NCI-H1105 treated with DMSO at 0.1 percent for 48 hours (cell line): ENCODE measurements at regions not wholly inside any gene's neighbourhood (a gene's known extent, or its start where the extent isn't known, plus 50 kb on each side); places are given as distances from the start of the nearest gene placed in this dataset.

Experiments used
- DNase-seq: peaks from one replicate; lab custom pipeline; 2025; lab: John Stamatoyannopoulos, UW

GRCh38 chr12:114984634-114985061 lies 300.7 kb upstream of the TBX3 start:
- no peak for DNase-seq

- peak; percentile 8 for DNase-seq
Measured at GRCh38 chr12:114982760-114983159, 298.8 kb upstream of the TBX3 start.

- no peak for DNase-seq
Measured at GRCh38 chr12:114981036-114981435, 297.1 kb upstream of the TBX3 start.

GRCh38 chr12:114976959-114977358 lies 293.0 kb upstream of the TBX3 start:
- DNase-seq, result no peak

- no peak for DNase-seq
Measured at GRCh38 chr12:114976372-114976771, 292.4 kb upstream of the TBX3 start.

- DNase-seq, result no peak
Measured at GRCh38 chr12:114975640-114976310, 291.8 kb upstream of the TBX3 start.

GRCh38 chr12:114974826-114975639 lies 291.1 kb upstream of the TBX3 start:
- no peak for DNase-seq

- DNase-seq, result no peak
Measured at GRCh38 chr12:114974333-114974732, 290.4 kb upstream of the TBX3 start.

- DNase-seq, result no peak
Measured at GRCh38 chr12:114968727-114969126, 284.8 kb upstream of the TBX3 start.

- no peak for DNase-seq
Measured at GRCh38 chr12:114967151-114967550, 283.2 kb upstream of the TBX3 start.

GRCh38 chr12:114964841-114965240 lies 280.9 kb upstream of the TBX3 start:
- no peak for DNase-seq

GRCh38 chr12:114963846-114964245 lies 279.9 kb upstream of the TBX3 start:
- DNase-seq, result no peak

GRCh38 chr12:114961491-114961890 lies 277.5 kb upstream of the TBX3 start:
- no peak for DNase-seq

- no peak for DNase-seq
Measured at GRCh38 chr12:114958538-114958937, 274.6 kb upstream of the TBX3 start.

- no peak for DNase-seq
Measured at GRCh38 chr12:114957225-114957624, 273.2 kb upstream of the TBX3 start.

- no peak for DNase-seq
Measured at GRCh38 chr12:114955414-114956014, 271.5 kb upstream of the TBX3 start.

- no peak for DNase-seq
Measured at GRCh38 chr12:114954511-114955055, 270.6 kb upstream of the TBX3 start.

- DNase-seq, result no peak
Measured at GRCh38 chr12:114952573-114953271, 268.7 kb upstream of the TBX3 start.

- DNase-seq, result no peak
Measured at GRCh38 chr12:114949058-114949820, 265.3 kb upstream of the TBX3 start.

GRCh38 chr12:114945351-114945750 lies 261.4 kb upstream of the TBX3 start:
- DNase-seq, result no peak

GRCh38 chr12:114944736-114945135 lies 260.8 kb upstream of the TBX3 start:
- DNase-seq, result no peak
